CD14-positive monocyte (primary cell): ENCODE measurements at regions not wholly inside any gene's neighbourhood (a gene's known extent, or its start where the extent isn't known, plus 50 kb on each side); places are given as distances from the start of the nearest gene placed in this dataset.

ENCODE experiments used
- DNase-seq, 3 donors: peaks; one replicate each; pipeline ENCODE4 v3.0.0-alpha.2; 2011 to 2022
- H2AFZ ChIP-seq: 2 replicates; pipeline ENCODE4 v1.6.0; 2012; ENCODE audit warnings: mild to moderate bottlenecking, low read depth, low read length, inconsistent platforms; ENCODE audit not compliant: insufficient read depth, poor library complexity, severe bottlenecking
- H3K27ac ChIP-seq, 2 donors: 1 replicate in 1 of 2; 2 replicates in 1 of 2; pipeline ENCODE4 v1.5.1; 2012 to 2013; ENCODE audit warnings: low read length in 2 of 2, control low read depth in 1 of 2, inconsistent platforms in 1 of 2, low read depth in 1 of 2, mild to moderate bottlenecking in 1 of 2
- H3K27me3 ChIP-seq, 2 donors: one replicate each; pipeline versions ENCODE4 v1.6.0 to v1.6.1; 2011 to 2013; ENCODE audit warnings: low read length in 2 of 2; ENCODE audit not compliant: control insufficient read depth in 2 of 2, insufficient read depth in 2 of 2
- H3K36me3 ChIP-seq, 2 donors: replicated peaks in 1 of 2; 1 replicate in 1 of 2; 2 replicates in 1 of 2; pipeline versions ENCODE4 v1.5.1 to v1.6.1; 2012 to 2013; ENCODE audit warnings: low read length in 2 of 2, control low read depth in 1 of 2, inconsistent platforms in 1 of 2, mild to moderate bottlenecking in 1 of 2; ENCODE audit not compliant: insufficient read depth in 2 of 2, control insufficient read depth in 1 of 2
- H3K4me1 ChIP-seq, 2 donors: 1 replicate in 1 of 2; 2 replicates in 1 of 2; pipeline versions ENCODE4 v1.5.1 to v1.6.1; 2012 to 2013; ENCODE audit warnings: low read length in 2 of 2, control low read depth in 1 of 2, inconsistent platforms in 1 of 2, mild to moderate bottlenecking in 1 of 2, moderate library complexity in 1 of 2; ENCODE audit not compliant: insufficient read depth in 2 of 2, control insufficient read depth in 1 of 2
- H3K4me2 ChIP-seq: replicated peaks from 2 replicates; pipeline ENCODE3; 2012; ENCODE audit warnings: low read length, moderate library complexity, mild to moderate bottlenecking; ENCODE audit not compliant: poor library complexity, severe bottlenecking; ENCODE audit errors: extremely low read depth
- H3K4me3 ChIP-seq, 3 experiments: fragments of 200-600 bp in 1 of 3; sonication (generic) in 1 of 3; replicated peaks in 1 of 3; 1 replicate in 2 of 3; 2 replicates in 1 of 3; pipeline ENCODE4 v1.5.1; 2011 to 2013; ENCODE audit warnings: low read length in 3 of 3, mild to moderate bottlenecking in 3 of 3, control low read depth in 2 of 3, low read depth in 2 of 3, inconsistent platforms in 1 of 3, moderate library complexity in 1 of 3
- H3K79me2 ChIP-seq: 2 replicates; pipeline ENCODE4 v1.6.0; 2012; ENCODE audit warnings: mild to moderate bottlenecking, control low read depth, inconsistent platforms, low read length, moderate library complexity; ENCODE audit not compliant: insufficient read depth
- H3K9ac ChIP-seq: 2 replicates; pipeline ENCODE4 v1.6.0; 2017; ENCODE audit warnings: low read length, mild to moderate bottlenecking; ENCODE audit not compliant: insufficient read depth, poor library complexity, severe bottlenecking
- H3K9me3 ChIP-seq, 2 donors: replicated peaks in 1 of 2; 1 replicate in 1 of 2; 2 replicates in 1 of 2; pipeline versions ENCODE4 v1.5.1 to v1.6.1; 2012 to 2013; ENCODE audit warnings: low read length in 2 of 2, control low read depth in 1 of 2; ENCODE audit not compliant: control insufficient read depth in 1 of 2, insufficient read depth in 1 of 2
- H4K20me1 ChIP-seq: 2 replicates; pipeline ENCODE4 v1.6.0; 2012; ENCODE audit warnings: mild to moderate bottlenecking, low read length, control low read depth, moderate library complexity; ENCODE audit not compliant: insufficient read depth
- H3K27ac Mint-ChIP-seq, 7 donors: one replicate each; pipeline ENCODE4 v1.8.0; 2020; ENCODE audit warnings: mild to moderate bottlenecking in 7 of 7, mixed read lengths in 7 of 7, moderate library complexity in 6 of 7, inconsistent platforms in 2 of 7
- H3K27me3 Mint-ChIP-seq, 3 donors: one replicate each; pipeline ENCODE4 v1.8.0; 2021 to 2022; ENCODE audit warnings: low read depth in 3 of 3, mild to moderate bottlenecking in 3 of 3, mixed read lengths in 3 of 3, moderate library complexity in 3 of 3, inconsistent platforms in 1 of 3
- H3K36me3 Mint-ChIP-seq, 2 donors: one replicate each; pipeline ENCODE4 v1.8.0; 2020; ENCODE audit warnings: mixed read lengths in 2 of 2, inconsistent platforms in 1 of 2, mild to moderate bottlenecking in 1 of 2
- H3K4me1 Mint-ChIP-seq: one replicate; pipeline ENCODE4 v1.8.0; 2020; ENCODE audit warnings: mild to moderate bottlenecking, mixed read lengths
- H3K4me3 Mint-ChIP-seq, 2 donors: one replicate each; pipeline ENCODE4 v1.8.0; 2020; ENCODE audit warnings: mild to moderate bottlenecking in 2 of 2, mixed read lengths in 2 of 2, moderate library complexity in 1 of 2
- H3K9me3 Mint-ChIP-seq, 7 donors: one replicate each; pipeline ENCODE4 v1.8.0; 2020 to 2022; ENCODE audit warnings: mixed read lengths in 7 of 7, mild to moderate bottlenecking in 6 of 7, moderate library complexity in 6 of 7, inconsistent platforms in 2 of 7
- CTCF ChIP-seq: fragments of 200-600 bp; IDR thresholded peaks from one replicate; pipeline ENCODE4 v1.8.0; 2022; ENCODE audit warnings: antibody characterized with exemption, mild to moderate bottlenecking
- WGBS: methylation state at CpG from one replicate; pipeline ENCODE4 v1.1.5; 2013; ENCODE audit warnings: missing lambda C conversion rate; ENCODE audit not compliant: insufficient coverage; 5-methylcytosine and 5-hydroxymethylcytosine counted together
- intact Hi-C, 2 donors: fragments of 100-400 bp; cut with micrococcal nuclease; formaldehyde crosslinking; loops; one replicate each; pipeline versions ENCODE4 v1.15.0 to v1.15.1; 2023

GRCh38 chr20:54773643-54774000 lies 298.2 kb downstream of the DOK5 start:
- no peaks in the 10 kb centered on the region for H3K36me3 Mint-ChIP-seq
- no peaks in the 10 kb centered on the region for H3K4me1 ChIP-seq
- no peak overlapping the region for H3K27ac Mint-ChIP-seq
- no peaks in the 10 kb centered on the region for H4K20me1 ChIP-seq
- no peaks in the 10 kb centered on the region for H3K36me3 ChIP-seq
- no peak overlapping the region for H2AFZ ChIP-seq
- DNase-seq = no peak
- no peak overlapping the region for H3K4me3 ChIP-seq
- H3K9me3 ChIP-seq = peaks cover 0 to 4% of the 10 kb centered on the region in 2 donors
- WGBS = 96% methylated on average over 8 of the region's 8 CpGs
- H3K79me2 ChIP-seq = no peaks in the 10 kb centered on the region
- no peak for TF ChIP-seq CTCF
- H3K4me3 Mint-ChIP-seq = no peak overlapping the region
- H3K9me3 Mint-ChIP-seq = peaks cover 4 to 11% (median 8%) of the 10 kb centered on the region in 7 donors
- no peak overlapping the region for H3K4me2 ChIP-seq
- H3K9ac ChIP-seq = no peak overlapping the region
- H3K4me1 Mint-ChIP-seq = no peaks in the 10 kb centered on the region
- intact Hi-C loops = no loop called here
- no peak overlapping the region for H3K27ac ChIP-seq
- H3K27me3 Mint-ChIP-seq = peaks cover 0 to 3% (median 0%) of the 10 kb centered on the region in 3 donors
- no peaks in the 10 kb centered on the region for H3K27me3 ChIP-seq

GRCh38 chr20:54772893-54773642 lies 297.7 kb downstream of the DOK5 start:
- no peak for TF ChIP-seq CTCF
- Mint-ChIP-seq H3K27me3 (peaks cover 0 to 3% (median 0%) of the 10 kb centered on the region in 3 donors), H3K9me3 (peaks cover 3 to 11% (median 8%) of the 10 kb centered on the region in 7 donors), H3K36me3 (no peaks in the 10 kb centered on the region), H3K4me3 (no peak overlapping the region), H3K27ac (no peak overlapping the region), H3K4me1 (no peaks in the 10 kb centered on the region)
- Histone ChIP-seq H3K27ac (no peak overlapping the region), H3K4me1 (no peaks in the 10 kb centered on the region), H3K79me2 (no peaks in the 10 kb centered on the region), H3K36me3 (no peaks in the 10 kb centered on the region), H3K4me2 (no peak overlapping the region), H4K20me1 (no peaks in the 10 kb centered on the region), H3K9me3 (peaks cover 0 to 4% of the 10 kb centered on the region in 2 donors), H3K4me3 (no peak overlapping the region), H2AFZ (no peak overlapping the region), H3K9ac (no peak overlapping the region), H3K27me3 (no peaks in the 10 kb centered on the region)
- intact Hi-C loops = no loop called here
- no CpG with 5 or more reads among the region's 4 CpGs for WGBS
- no peak for DNase-seq
